ENCODE measurements at regions not wholly inside any gene's neighbourhood (a gene's known extent, or its start where the extent isn't known, plus 50 kb on each side); places are given as distances from the start of the nearest gene placed in this dataset.

- TF ChIP-seq CTCF (IDR thresholded peaks at IDR 0.05; ENCODE audit: borderline replicate concordance, extremely low read depth, low read length, poor library complexity, severe bottlenecking) (no peak), EZH2 (IDR thresholded peaks at IDR 0.05; ENCODE audit: borderline replicate concordance, low read depth, low read length, severe bottlenecking) (no peak)
Measured at GRCh38 chr3:106848099-106848498, 529.1 kb upstream of the CCDC54 start.
